OCI-LY1 (cell line): ENCODE measurements at regions not wholly inside any gene's neighbourhood (a gene's known extent, or its start where the extent isn't known, plus 50 kb on each side); places are given as distances from the start of the nearest gene placed in this dataset.

Source experiments
- H2AFZ ChIP-seq: fragments of 200-600 bp; sonication (generic), shearing (Covaris generic); 2 replicates; pipeline ENCODE4 v1.6.0; 2014; ENCODE audit warnings: antibody characterized with exemption, mild to moderate bottlenecking, low read length
- H3F3A ChIP-seq: fragments of 200-600 bp; sonication (generic), shearing (Covaris generic); 2 replicates; pipeline ENCODE4 v1.6.0; 2014; ENCODE audit warnings: mild to moderate bottlenecking, antibody characterized with exemption, low read length, moderate library complexity; ENCODE audit not compliant: insufficient read depth
- H3K27ac ChIP-seq: fragments of 200-600 bp; sonication (generic); 2 replicates; pipeline ENCODE4 v1.5.1; 2014; ENCODE audit warnings: low read length, mixed run types, mild to moderate bottlenecking, low read depth; ENCODE audit not compliant: poor library complexity, severe bottlenecking
- H3K27me3 ChIP-seq: fragments of 200-600 bp; sonication (generic); 2 replicates; pipeline ENCODE4 v1.6.0; 2014; ENCODE audit warnings: antibody characterized with exemption, mild to moderate bottlenecking, low read length, moderate library complexity; ENCODE audit not compliant: insufficient read depth
- H3K36me3 ChIP-seq: fragments of 200-600 bp; sonication (generic); 2 replicates; pipeline ENCODE4 v1.6.1; 2014; ENCODE audit warnings: mild to moderate bottlenecking, antibody characterized with exemption, low read length, moderate library complexity, mixed read lengths; ENCODE audit not compliant: insufficient read depth
- H3K4me1 ChIP-seq: fragments of 200-600 bp; sonication (generic); 2 replicates; pipeline ENCODE4 v1.5.1; 2014; ENCODE audit warnings: mild to moderate bottlenecking, low read length, moderate library complexity; ENCODE audit not compliant: insufficient read depth, severe bottlenecking
- H3K4me2 ChIP-seq: fragments of 200-600 bp; sonication (generic), shearing (Covaris generic); 2 replicates; pipeline ENCODE4 v1.6.1; 2014; ENCODE audit warnings: low read length
- H3K4me3 ChIP-seq: fragments of 200-600 bp; sonication (generic); 2 replicates; pipeline ENCODE4 v1.5.1; 2014; ENCODE audit warnings: low read length, low read depth, mild to moderate bottlenecking, mixed read lengths; ENCODE audit not compliant: poor library complexity, severe bottlenecking
- H3K79me2 ChIP-seq: fragments of 200-600 bp; shearing (Covaris generic); 2 replicates; pipeline ENCODE4 v1.6.1; 2016; ENCODE audit warnings: mixed run types, low read length, mixed read lengths; ENCODE audit not compliant: insufficient read depth
- H3K9ac ChIP-seq: fragments of 200-600 bp; sonication (generic), shearing (Covaris generic); 2 replicates; pipeline ENCODE4 v1.6.1; 2014; ENCODE audit warnings: mild to moderate bottlenecking, low read length, mixed read lengths
- H3K9me2 ChIP-seq: fragments of 200-600 bp; sonication (generic), shearing (Covaris generic); 2 replicates; pipeline ENCODE4 v1.6.1; 2014; ENCODE audit warnings: low read depth, mild to moderate bottlenecking, low read length, mixed read lengths
- H3K9me3 ChIP-seq: fragments of 200-600 bp; shearing (Covaris generic); 2 replicates; pipeline ENCODE4 v1.6.1; 2014; ENCODE audit warnings: low read length, mixed read lengths
- H4K20me1 ChIP-seq: fragments of 200-600 bp; sonication (generic), shearing (Covaris generic); 2 replicates; pipeline ENCODE4 v1.6.0; 2016; ENCODE audit warnings: mild to moderate bottlenecking, low read length; ENCODE audit not compliant: insufficient read depth
- CTCF ChIP-seq: fragments of 200-600 bp; sonication (generic), shearing (Covaris generic); IDR thresholded peaks from 2 replicates; pipeline ENCODE4 v1.5.1; 2017; ENCODE audit warnings: mild to moderate bottlenecking, antibody characterized with exemption, low read length, moderate library complexity, mixed read lengths
- EZH2 ChIP-seq: fragments of 200-600 bp; sonication (generic), shearing (Covaris generic); IDR thresholded peaks from 2 replicates; pipeline ENCODE4 v1.8.0; 2017; ENCODE audit warnings: borderline replicate concordance, mixed run types, mild to moderate bottlenecking, antibody characterized with exemption, low read length, moderate library complexity, mixed read lengths

- H3K79me2 ChIP-seq = no peaks in the 10 kb centered on the region
- no peak overlapping the region for H3K9ac ChIP-seq
- H3K4me2 ChIP-seq = no peak overlapping the region
- no peaks in the 10 kb centered on the region for H3K9me3 ChIP-seq
- no peak overlapping the region for H3K4me3 ChIP-seq
- H3K27me3 ChIP-seq = no peaks in the 10 kb centered on the region
- H3K27ac ChIP-seq = no peak overlapping the region
- no peaks in the 10 kb centered on the region for H3F3A ChIP-seq
- H3K9me2 ChIP-seq = no peaks in the 10 kb centered on the region
- no peaks in the 10 kb centered on the region for H4K20me1 ChIP-seq
- no peaks in the 10 kb centered on the region for H3K4me1 ChIP-seq
- no peak overlapping the region for H2AFZ ChIP-seq
- H3K36me3 ChIP-seq = no peaks in the 10 kb centered on the region
- no peak for TF ChIP-seq EZH2
- TF ChIP-seq CTCF = no peak
Observed at GRCh38 chr16:6249863-6250262, 1082.8 kb upstream of the RBFOX1 start.

- Histone ChIP-seq H3F3A (no peaks in the 10 kb centered on the region), H3K9me2 (no peaks in the 10 kb centered on the region), H3K27me3 (no peaks in the 10 kb centered on the region), H4K20me1 (no peaks in the 10 kb centered on the region), H2AFZ (no peak overlapping the region), H3K9me3 (no peaks in the 10 kb centered on the region), H3K4me2 (no peak overlapping the region), H3K27ac (no peak overlapping the region), H3K9ac (no peak overlapping the region), H3K4me3 (no peak overlapping the region), H3K79me2 (no peaks in the 10 kb centered on the region), H3K4me1 (no peaks in the 10 kb centered on the region), H3K36me3 (no peaks in the 10 kb centered on the region)
- no peak for TF ChIP-seq CTCF
- TF ChIP-seq EZH2 = no peak
Observed at GRCh38 chr16:6248199-6248598, 1084.4 kb upstream of the RBFOX1 start.

GRCh38 chr16:6247775-6248174 is 1084.9 kb upstream of the RBFOX1 start:
- Histone ChIP-seq H3K27ac (no peak overlapping the region), H3K79me2 (no peaks in the 10 kb centered on the region), H3K9ac (no peak overlapping the region), H3K4me1 (no peaks in the 10 kb centered on the region), H3K36me3 (no peaks in the 10 kb centered on the region), H3K9me2 (no peaks in the 10 kb centered on the region), H3K4me2 (no peak overlapping the region), H3K4me3 (no peak overlapping the region), H3F3A (no peaks in the 10 kb centered on the region), H3K27me3 (no peaks in the 10 kb centered on the region), H4K20me1 (no peaks in the 10 kb centered on the region), H3K9me3 (no peaks in the 10 kb centered on the region), H2AFZ (no peak overlapping the region)
- TF ChIP-seq CTCF (no peak), EZH2 (no peak)
